ENCODE measurements at regions not wholly inside any gene's neighbourhood (a gene's known extent, or its start where the extent isn't known, plus 50 kb on each side); places are given as distances from the start of the nearest gene placed in this dataset.

GRCh38 chr5:72709341-72709740 lies 107.1 kb upstream of the TNPO1 start:
- no peak overlapping the region for H2BK5ac ChIP-seq (ENCODE audit: low read depth, low read length)
- H3K79me1 ChIP-seq (ENCODE audit: low read depth, low read length): no peaks in the 10 kb centered on the region
- no peak overlapping the region for H2AFZ ChIP-seq (ENCODE audit: low read length)
- FAIRE-seq (no peak), DNase-seq (ENCODE audit: low read depth in 1 of 2, low spot score in 2 of 2) (no peak)
- no peak overlapping the region for H2BK120ac ChIP-seq (replicated peaks; ENCODE audit: low read depth, low read length)
- H3K9ac ChIP-seq (replicated peaks in 1 of 4; ENCODE audit: extremely low read depth in 1 of 4, low read depth in 3 of 4, low read length in 3 of 4): no peak overlapping the region
- H3K4me3 ChIP-seq (ENCODE audit: extremely low read depth in 1 of 4, insufficient read depth in 2 of 4, low read depth in 3 of 4, low read length in 4 of 4): no peak overlapping the region
- H3K9me3 ChIP-seq (ENCODE audit: insufficient read depth in 2 of 2, low read depth in 1 of 2, low read length in 1 of 2): no peaks in the 10 kb centered on the region
- no peak overlapping the region for H4K91ac ChIP-seq (replicated peaks; ENCODE audit: insufficient read length, low read length)
- H3K23ac ChIP-seq (ENCODE audit: insufficient read length): no peak overlapping the region
- no peak overlapping the region for H2BK20ac ChIP-seq (ENCODE audit: low read length)
- H2BK12ac ChIP-seq (ENCODE audit: low read depth, low read length): no peak overlapping the region
- no peak overlapping the region for H2AK5ac ChIP-seq (ENCODE audit: low read depth, low read length)
- H4K5ac ChIP-seq (ENCODE audit: insufficient read length, low read depth, low read length): no peak overlapping the region
- H3K4me2 ChIP-seq (ENCODE audit: insufficient read depth in 1 of 2, low read depth in 2 of 2, low read length in 2 of 2): no peak overlapping the region
- WGBS, 2 experiments (ENCODE audit: extremely low coverage in 1 of 2, insufficient coverage in 1 of 2, insufficient read length in 1 of 2, insufficient replicate concordance in 2 of 2, low coverage in 1 of 2, low lambda C conversion rate in 2 of 2, missing lambda C conversion rate in 1 of 2): 100% methylated on average over 1 of the region's 1 CpG; no CpG with 5 or more reads in 1 of the 2 experiments
- H4K20me1 ChIP-seq (replicated peaks in 1 of 2; ENCODE audit: control insufficient read depth in 1 of 2, insufficient read depth in 2 of 2, low read length in 2 of 2): no peaks in the 10 kb centered on the region
- no peaks in the 10 kb centered on the region for H3K79me2 ChIP-seq (ENCODE audit: control insufficient read depth in 1 of 2, insufficient read depth in 2 of 2, low read length in 2 of 2)
- no peak overlapping the region for H2BK15ac ChIP-seq (ENCODE audit: low read length)
- ChIA-PET CTCF (ENCODE audit: partially characterized antibody) (no interaction called here), POLR2A (ENCODE audit: partially characterized antibody) (no interaction called here)
- no peak overlapping the region for H3K4ac ChIP-seq (replicated peaks; ENCODE audit: insufficient read length, low read depth, low read length)
- H3K36me3 ChIP-seq (ENCODE audit: control insufficient read depth in 2 of 4, insufficient read depth in 4 of 4, low read length in 3 of 4): no peaks in the 10 kb centered on the region
- H3K14ac ChIP-seq (ENCODE audit: insufficient read length): no peak overlapping the region
- H3K27me3 ChIP-seq (replicated peaks in 1 of 4; ENCODE audit: control insufficient read depth in 3 of 4, extremely low read depth in 1 of 4, insufficient read depth in 3 of 4, low read length in 3 of 4): no peaks in the 10 kb centered on the region
- no peak overlapping the region for H3K56ac ChIP-seq (replicated peaks; ENCODE audit: insufficient read length, low read depth, low read length)
- H4K8ac ChIP-seq (ENCODE audit: extremely low read depth, insufficient read depth, low read length): no peak overlapping the region
- no peak overlapping the region for H3K18ac ChIP-seq (ENCODE audit: extremely low read depth, low read length)
- H3K4me1 ChIP-seq (replicated peaks in 1 of 4; ENCODE audit: control insufficient read depth in 3 of 4, insufficient read depth in 4 of 4, low read length in 3 of 4): no peaks in the 10 kb centered on the region
- H3K27ac ChIP-seq (ENCODE audit: low read depth, low read length): no peak overlapping the region
- 0 out of 2 replicates have a peak, but pooled peaks cover 2% of the 10 kb centered on the region for H3K23me2 ChIP-seq (ENCODE audit: low read depth, low read length)
- TF ChIP-seq, protein P1, sequence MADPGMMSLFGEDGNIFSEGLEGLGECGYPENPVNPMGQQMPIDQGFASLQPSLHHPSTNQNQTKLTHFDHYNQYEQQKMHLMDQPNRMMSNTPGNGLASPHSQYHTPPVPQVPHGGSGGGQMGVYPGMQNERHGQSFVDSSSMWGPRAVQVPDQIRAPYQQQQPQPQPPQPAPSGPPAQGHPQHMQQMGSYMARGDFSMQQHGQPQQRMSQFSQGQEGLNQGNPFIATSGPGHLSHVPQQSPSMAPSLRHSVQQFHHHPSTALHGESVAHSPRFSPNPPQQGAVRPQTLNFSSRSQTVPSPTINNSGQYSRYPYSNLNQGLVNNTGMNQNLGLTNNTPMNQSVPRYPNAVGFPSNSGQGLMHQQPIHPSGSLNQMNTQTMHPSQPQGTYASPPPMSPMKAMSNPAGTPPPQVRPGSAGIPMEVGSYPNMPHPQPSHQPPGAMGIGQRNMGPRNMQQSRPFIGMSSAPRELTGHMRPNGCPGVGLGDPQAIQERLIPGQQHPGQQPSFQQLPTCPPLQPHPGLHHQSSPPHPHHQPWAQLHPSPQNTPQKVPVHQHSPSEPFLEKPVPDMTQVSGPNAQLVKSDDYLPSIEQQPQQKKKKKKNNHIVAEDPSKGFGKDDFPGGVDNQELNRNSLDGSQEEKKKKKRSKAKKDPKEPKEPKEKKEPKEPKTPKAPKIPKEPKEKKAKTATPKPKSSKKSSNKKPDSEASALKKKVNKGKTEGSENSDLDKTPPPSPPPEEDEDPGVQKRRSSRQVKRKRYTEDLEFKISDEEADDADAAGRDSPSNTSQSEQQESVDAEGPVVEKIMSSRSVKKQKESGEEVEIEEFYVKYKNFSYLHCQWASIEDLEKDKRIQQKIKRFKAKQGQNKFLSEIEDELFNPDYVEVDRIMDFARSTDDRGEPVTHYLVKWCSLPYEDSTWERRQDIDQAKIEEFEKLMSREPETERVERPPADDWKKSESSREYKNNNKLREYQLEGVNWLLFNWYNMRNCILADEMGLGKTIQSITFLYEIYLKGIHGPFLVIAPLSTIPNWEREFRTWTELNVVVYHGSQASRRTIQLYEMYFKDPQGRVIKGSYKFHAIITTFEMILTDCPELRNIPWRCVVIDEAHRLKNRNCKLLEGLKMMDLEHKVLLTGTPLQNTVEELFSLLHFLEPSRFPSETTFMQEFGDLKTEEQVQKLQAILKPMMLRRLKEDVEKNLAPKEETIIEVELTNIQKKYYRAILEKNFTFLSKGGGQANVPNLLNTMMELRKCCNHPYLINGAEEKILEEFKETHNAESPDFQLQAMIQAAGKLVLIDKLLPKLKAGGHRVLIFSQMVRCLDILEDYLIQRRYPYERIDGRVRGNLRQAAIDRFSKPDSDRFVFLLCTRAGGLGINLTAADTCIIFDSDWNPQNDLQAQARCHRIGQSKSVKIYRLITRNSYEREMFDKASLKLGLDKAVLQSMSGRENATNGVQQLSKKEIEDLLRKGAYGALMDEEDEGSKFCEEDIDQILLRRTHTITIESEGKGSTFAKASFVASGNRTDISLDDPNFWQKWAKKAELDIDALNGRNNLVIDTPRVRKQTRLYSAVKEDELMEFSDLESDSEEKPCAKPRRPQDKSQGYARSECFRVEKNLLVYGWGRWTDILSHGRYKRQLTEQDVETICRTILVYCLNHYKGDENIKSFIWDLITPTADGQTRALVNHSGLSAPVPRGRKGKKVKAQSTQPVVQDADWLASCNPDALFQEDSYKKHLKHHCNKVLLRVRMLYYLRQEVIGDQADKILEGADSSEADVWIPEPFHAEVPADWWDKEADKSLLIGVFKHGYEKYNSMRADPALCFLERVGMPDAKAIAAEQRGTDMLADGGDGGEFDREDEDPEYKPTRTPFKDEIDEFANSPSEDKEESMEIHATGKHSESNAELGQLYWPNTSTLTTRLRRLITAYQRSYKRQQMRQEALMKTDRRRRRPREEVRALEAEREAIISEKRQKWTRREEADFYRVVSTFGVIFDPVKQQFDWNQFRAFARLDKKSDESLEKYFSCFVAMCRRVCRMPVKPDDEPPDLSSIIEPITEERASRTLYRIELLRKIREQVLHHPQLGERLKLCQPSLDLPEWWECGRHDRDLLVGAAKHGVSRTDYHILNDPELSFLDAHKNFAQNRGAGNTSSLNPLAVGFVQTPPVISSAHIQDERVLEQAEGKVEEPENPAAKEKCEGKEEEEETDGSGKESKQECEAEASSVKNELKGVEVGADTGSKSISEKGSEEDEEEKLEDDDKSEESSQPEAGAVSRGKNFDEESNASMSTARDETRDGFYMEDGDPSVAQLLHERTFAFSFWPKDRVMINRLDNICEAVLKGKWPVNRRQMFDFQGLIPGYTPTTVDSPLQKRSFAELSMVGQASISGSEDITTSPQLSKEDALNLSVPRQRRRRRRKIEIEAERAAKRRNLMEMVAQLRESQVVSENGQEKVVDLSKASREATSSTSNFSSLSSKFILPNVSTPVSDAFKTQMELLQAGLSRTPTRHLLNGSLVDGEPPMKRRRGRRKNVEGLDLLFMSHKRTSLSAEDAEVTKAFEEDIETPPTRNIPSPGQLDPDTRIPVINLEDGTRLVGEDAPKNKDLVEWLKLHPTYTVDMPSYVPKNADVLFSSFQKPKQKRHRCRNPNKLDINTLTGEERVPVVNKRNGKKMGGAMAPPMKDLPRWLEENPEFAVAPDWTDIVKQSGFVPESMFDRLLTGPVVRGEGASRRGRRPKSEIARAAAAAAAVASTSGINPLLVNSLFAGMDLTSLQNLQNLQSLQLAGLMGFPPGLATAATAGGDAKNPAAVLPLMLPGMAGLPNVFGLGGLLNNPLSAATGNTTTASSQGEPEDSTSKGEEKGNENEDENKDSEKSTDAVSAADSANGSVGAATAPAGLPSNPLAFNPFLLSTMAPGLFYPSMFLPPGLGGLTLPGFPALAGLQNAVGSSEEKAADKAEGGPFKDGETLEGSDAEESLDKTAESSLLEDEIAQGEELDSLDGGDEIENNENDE (IDR thresholded peaks at IDR 0.05; ENCODE audit: insufficient replicate concordance, low read length): no peak

Data from H1 (cell line).